Choroid plexus epithelial cell (primary cell): ENCODE measurements at regions not wholly inside any gene's neighbourhood (a gene's known extent, or its start where the extent isn't known, plus 50 kb on each side); places are given as distances from the start of the nearest gene placed in this dataset.

ENCODE experiments used
- DNase-seq: peaks from one replicate; pipeline ENCODE4 v3.0.0-alpha.2; 2010; ENCODE audit warnings: low read depth
- H3K4me3 ChIP-seq: 2 replicates; pipeline ENCODE4 v1.5.1; 2011; ENCODE audit warnings: low read depth, mild to moderate bottlenecking, control low read depth, low read length, moderate library complexity
- CTCF ChIP-seq: conservative IDR thresholded peaks from 2 replicates; pipeline ENCODE4 v1.5.1; 2011; ENCODE audit warnings: low read depth, mild to moderate bottlenecking, control low read depth, inconsistent platforms, low read length, moderate library complexity

- no peak for TF ChIP-seq CTCF
- H3K4me3 ChIP-seq, result no peak overlapping the region
- DNase-seq, result no peak
These were observed 101.6 kb upstream of the SPATA12 start for GRCh38 chr3:56958879-56959278.

GRCh38 chr3:56957522-56957921 lies 102.9 kb upstream of the SPATA12 start:
- no peak overlapping the region for H3K4me3 ChIP-seq
- no peak for TF ChIP-seq CTCF
- DNase-seq, result no peak

GRCh38 chr3:56956906-56957305 lies 103.6 kb upstream of the SPATA12 start:
- TF ChIP-seq CTCF, result no peak
- H3K4me3 ChIP-seq, result no peak overlapping the region
- no peak for DNase-seq

GRCh38 chr3:56955492-56956111 lies 104.9 kb upstream of the SPATA12 start:
- H3K4me3 ChIP-seq, result no peak overlapping the region
- no peak for TF ChIP-seq CTCF
- peak; percentile 50 for DNase-seq

- no peak for TF ChIP-seq CTCF
- no peak overlapping the region for H3K4me3 ChIP-seq
- DNase-seq, result no peak
These were observed 106.3 kb upstream of the SPATA12 start for GRCh38 chr3:56954125-56954524.

GRCh38 chr3:56952846-56953245 lies 107.6 kb upstream of the SPATA12 start:
- H3K4me3 ChIP-seq, result no peak overlapping the region
- no peak for TF ChIP-seq CTCF
- no peak for DNase-seq

- no peak for DNase-seq
- no peak for TF ChIP-seq CTCF
- H3K4me3 ChIP-seq, result no peak overlapping the region
These were observed 108.4 kb upstream of the SPATA12 start for GRCh38 chr3:56952061-56952460.
